ENCODE measurements at regions not wholly inside any gene's neighbourhood (a gene's known extent, or its start where the extent isn't known, plus 50 kb on each side); places are given as distances from the start of the nearest gene placed in this dataset.

- POLR2A ChIA-PET = no interaction called here
- Mint-ChIP-seq H3K4me1 (ENCODE audit: low read depth) (no peaks in the 10 kb centered on the region), H3K9me3 (ENCODE audit: insufficient read depth) (no peaks in the 10 kb centered on the region), H3K36me3 (ENCODE audit: low read depth) (no peaks in the 10 kb centered on the region), H3K27ac (no peak overlapping the region), H3K4me3 (no peak overlapping the region), H3K27me3 (ENCODE audit: low read depth) (no peaks in the 10 kb centered on the region)
- CTCF ChIA-PET = no interaction called here
- peak; percentile 15 for DNase-seq
- no peak for ATAC-seq
Observed at GRCh38 chr17:83176623-83177583, 97.5 kb downstream of the METRNL start.

- Mint-ChIP-seq H3K27me3 (ENCODE audit: low read depth) (no peaks in the 10 kb centered on the region), H3K27ac (no peak overlapping the region), H3K9me3 (ENCODE audit: insufficient read depth) (no peaks in the 10 kb centered on the region), H3K4me3 (no peak overlapping the region), H3K4me1 (ENCODE audit: low read depth) (no peaks in the 10 kb centered on the region), H3K36me3 (ENCODE audit: low read depth) (no peaks in the 10 kb centered on the region)
- DNase-seq (peak; percentile 17), ATAC-seq (no peak)
- POLR2A ChIA-PET = no interaction called here
- CTCF ChIA-PET = no interaction called here
Observed at GRCh38 chr17:83177611-83178532, 98.5 kb downstream of the METRNL start.

- DNase-seq = peak; percentile 15
- CTCF ChIA-PET = no interaction called here
- H3K27ac Mint-ChIP-seq = no peak overlapping the region
- no peak overlapping the region for H3K4me3 Mint-ChIP-seq
- H3K36me3 Mint-ChIP-seq (ENCODE audit: low read depth) = no peaks in the 10 kb centered on the region
- peaks cover 2% of the 10 kb centered on the region for H3K27me3 Mint-ChIP-seq (ENCODE audit: low read depth)
- POLR2A ChIA-PET = no interaction called here
- ATAC-seq = no peak
- no peaks in the 10 kb centered on the region for H3K4me1 Mint-ChIP-seq (ENCODE audit: low read depth)
- no peaks in the 10 kb centered on the region for H3K9me3 Mint-ChIP-seq (ENCODE audit: insufficient read depth)
Observed at GRCh38 chr17:83178533-83179304, 99.3 kb downstream of the METRNL start.

GRCh38 chr17:83179374-83179773 lies 100.0 kb downstream of the METRNL start:
- Mint-ChIP-seq H3K4me3 (no peak overlapping the region), H3K36me3 (ENCODE audit: low read depth) (no peaks in the 10 kb centered on the region), H3K4me1 (ENCODE audit: low read depth) (no peaks in the 10 kb centered on the region), H3K9me3 (ENCODE audit: insufficient read depth) (no peaks in the 10 kb centered on the region), H3K27me3 (ENCODE audit: low read depth) (peaks cover 2% of the 10 kb centered on the region), H3K27ac (no peak overlapping the region)
- ATAC-seq = no peak
- no peak for DNase-seq
- ChIA-PET POLR2A (no interaction called here), CTCF (no interaction called here)

GRCh38 chr17:83179811-83180210 lies 100.4 kb downstream of the METRNL start:
- H3K36me3 Mint-ChIP-seq (ENCODE audit: low read depth) = no peaks in the 10 kb centered on the region
- H3K27ac Mint-ChIP-seq = no peak overlapping the region
- no peaks in the 10 kb centered on the region for H3K4me1 Mint-ChIP-seq (ENCODE audit: low read depth)
- peak; percentile 13 for DNase-seq
- ATAC-seq = no peak
- H3K27me3 Mint-ChIP-seq (ENCODE audit: low read depth) = peaks cover 4% of the 10 kb centered on the region
- no peak overlapping the region for H3K4me3 Mint-ChIP-seq
- ChIA-PET CTCF (no interaction called here), POLR2A (no interaction called here)
- no peaks in the 10 kb centered on the region for H3K9me3 Mint-ChIP-seq (ENCODE audit: insufficient read depth)

GRCh38 chr17:83180264-83180995 lies 101.0 kb downstream of the METRNL start:
- H3K27ac Mint-ChIP-seq = no peak overlapping the region
- H3K4me3 Mint-ChIP-seq = no peak overlapping the region
- no peaks in the 10 kb centered on the region for H3K4me1 Mint-ChIP-seq (ENCODE audit: low read depth)
- DNase-seq = peak; percentile 8
- no peaks in the 10 kb centered on the region for H3K36me3 Mint-ChIP-seq (ENCODE audit: low read depth)
- CTCF ChIA-PET = no interaction called here
- ATAC-seq = no peak
- POLR2A ChIA-PET = interaction anchor here (1.1 kb wide), 1 partner anchor 21 kb away, joined by 4 read pairs; no protein-coding TSS in a partner anchor
- H3K27me3 Mint-ChIP-seq (ENCODE audit: low read depth) = peaks cover 7% of the 10 kb centered on the region
- no peaks in the 10 kb centered on the region for H3K9me3 Mint-ChIP-seq (ENCODE audit: insufficient read depth)

- Mint-ChIP-seq H3K4me3 (no peak overlapping the region), H3K27me3 (ENCODE audit: low read depth) (peaks cover 7% of the 10 kb centered on the region), H3K4me1 (ENCODE audit: low read depth) (no peaks in the 10 kb centered on the region), H3K27ac (no peak overlapping the region), H3K9me3 (ENCODE audit: insufficient read depth) (no peaks in the 10 kb centered on the region), H3K36me3 (ENCODE audit: low read depth) (no peaks in the 10 kb centered on the region)
- DNase-seq (peak; percentile 20), ATAC-seq (peak; percentile 57)
- CTCF ChIA-PET = no interaction called here
- POLR2A ChIA-PET = interaction anchor here (0.6 to 1.1 kb wide), 2 partner anchors 20 to 252 kb away, joined by 3 to 4 read pairs; no protein-coding TSS in a partner anchor
Observed at GRCh38 chr17:83180996-83181481, 101.6 kb downstream of the METRNL start.

GRCh38 chr17:83181991-83182619 lies 102.7 kb downstream of the METRNL start:
- CTCF ChIA-PET = no interaction called here
- ATAC-seq (no peak), DNase-seq (peak; percentile 15)
- Mint-ChIP-seq H3K36me3 (ENCODE audit: low read depth) (no peaks in the 10 kb centered on the region), H3K4me1 (ENCODE audit: low read depth) (no peaks in the 10 kb centered on the region), H3K4me3 (no peak overlapping the region), H3K9me3 (ENCODE audit: insufficient read depth) (no peaks in the 10 kb centered on the region), H3K27me3 (ENCODE audit: low read depth) (peaks cover 7% of the 10 kb centered on the region), H3K27ac (no peak overlapping the region)
- POLR2A ChIA-PET = interaction anchor here (1.1 kb wide), 1 partner anchor 18 kb away, joined by 5 read pairs; no protein-coding TSS in a partner anchor

- CTCF ChIA-PET = no interaction called here
- Mint-ChIP-seq H3K36me3 (ENCODE audit: low read depth) (no peaks in the 10 kb centered on the region), H3K9me3 (ENCODE audit: insufficient read depth) (no peaks in the 10 kb centered on the region), H3K27ac (no peak overlapping the region), H3K27me3 (ENCODE audit: low read depth) (peaks cover 9% of the 10 kb centered on the region), H3K4me3 (no peak overlapping the region), H3K4me1 (ENCODE audit: low read depth) (peaks cover under 1% of the 10 kb centered on the region)
- ATAC-seq = no peak
- POLR2A ChIA-PET = interaction anchor here (1.1 kb wide), 1 partner anchor 18 kb away, joined by 5 read pairs; no protein-coding TSS in a partner anchor
- peak; percentile 18 for DNase-seq
Observed at GRCh38 chr17:83182620-83183101, 103.3 kb downstream of the METRNL start.

- POLR2A ChIA-PET = interaction anchor here (1.1 kb wide), 1 partner anchor 17 kb away, joined by 5 read pairs; no protein-coding TSS in a partner anchor
- CTCF ChIA-PET = interaction anchor here (0.9 kb wide), 1 partner anchor 402 kb away, joined by 3 read pairs; no protein-coding TSS in a partner anchor
- Mint-ChIP-seq H3K4me1 (ENCODE audit: low read depth) (peaks cover 8% of the 10 kb centered on the region), H3K27me3 (ENCODE audit: low read depth) (peaks cover 9% of the 10 kb centered on the region), H3K27ac (no peak overlapping the region), H3K9me3 (ENCODE audit: insufficient read depth) (no peaks in the 10 kb centered on the region), H3K36me3 (ENCODE audit: low read depth) (no peaks in the 10 kb centered on the region), H3K4me3 (no peak overlapping the region)
- DNase-seq (peak; percentile 16), ATAC-seq (no peak)
Observed at GRCh38 chr17:83183145-83183948, 103.9 kb downstream of the METRNL start.
